ENCODE measurements at regions not wholly inside any gene's neighbourhood (a gene's known extent, or its start where the extent isn't known, plus 50 kb on each side); places are given as distances from the start of the nearest gene placed in this dataset.

DNA sequence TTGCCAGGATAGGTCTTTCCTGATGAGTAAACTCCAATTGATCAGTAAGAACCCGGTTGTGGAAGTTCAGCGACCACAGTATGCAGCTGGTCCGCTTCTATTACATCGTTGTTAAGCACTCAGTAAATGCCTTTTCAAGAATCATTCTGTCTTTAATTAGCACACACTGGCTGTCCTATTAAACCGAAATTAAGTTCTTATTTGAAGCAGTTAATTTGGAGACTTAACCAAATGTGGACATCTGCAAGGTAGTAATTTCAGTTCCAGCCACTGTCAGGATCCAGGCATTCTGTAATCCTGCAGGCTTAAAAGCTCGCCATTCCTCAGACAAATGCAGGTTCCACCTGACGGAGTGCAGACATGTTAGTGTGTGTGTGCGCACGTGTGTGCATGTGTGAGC lies 254.6 kb downstream of the IRX2 start:
- no peaks in the 10 kb centered on the region for H3K9me1 ChIP-seq (replicated peaks; ENCODE audit: control insufficient read depth, extremely low read depth, insufficient read depth, low read length)
- H3K27me3 ChIP-seq (ENCODE audit: control insufficient read depth in 2 of 2, insufficient read depth in 2 of 2, low read length in 2 of 2) = no peaks in the 10 kb centered on the region
- H3K4me2 ChIP-seq (ENCODE audit: insufficient read depth, low read length) = no peak overlapping the region
- H2AFZ ChIP-seq (ENCODE audit: low read depth, low read length) = no peak overlapping the region
- TF ChIP-seq GATA2 (IDR thresholded peaks at IDR 0.05; ENCODE audit: insufficient read depth, insufficient read length, low read depth, low read length) = no peak
- TF ChIP-seq, protein P1, sequence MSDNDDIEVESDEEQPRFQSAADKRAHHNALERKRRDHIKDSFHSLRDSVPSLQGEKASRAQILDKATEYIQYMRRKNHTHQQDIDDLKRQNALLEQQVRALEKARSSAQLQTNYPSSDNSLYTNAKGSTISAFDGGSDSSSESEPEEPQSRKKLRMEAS (IDR thresholded peaks at IDR 0.05; ENCODE audit: insufficient read depth, insufficient read length) = no peak
- TF ChIP-seq JUN (IDR thresholded peaks at IDR 0.05; ENCODE audit: borderline replicate concordance, insufficient read depth, insufficient read length, low read depth) = no peak
- no TSS peak for BruUV-seq (replicated peaks)
- H3K9ac ChIP-seq (replicated peaks; ENCODE audit: extremely low read depth, insufficient read depth, low read length) = no peak overlapping the region
- H3K9me3 ChIP-seq (replicated peaks; ENCODE audit: control insufficient read depth, insufficient read depth, low read length) = peaks cover 5% of the 10 kb centered on the region
- H4K20me1 ChIP-seq (replicated peaks; ENCODE audit: control insufficient read depth, extremely low read depth, insufficient read depth, low read length) = no peaks in the 10 kb centered on the region
- CTCF ChIA-PET = no interaction called here
- no peak overlapping the region for H3K27ac ChIP-seq (ENCODE audit: insufficient read depth, low read depth, low read length)
- FAIRE-seq = no peak
- dilution Hi-C loops (cut with MboI; ENCODE audit: extremely low pct_ligation_motif_present, low sequenced_read_pairs) = no loop called here
- POLR2A ChIA-PET = no interaction called here
- intact Hi-C loops (cut with micrococcal nuclease) = no loop called here
- no peak overlapping the region for H3K4me3 ChIP-seq (replicated peaks in 1 of 3; ENCODE audit: insufficient read depth in 1 of 3, low read depth in 1 of 3, low read length in 3 of 3)
- no peaks in the 10 kb centered on the region for H3K36me3 ChIP-seq (ENCODE audit: control insufficient read depth in 2 of 2, extremely low read depth in 1 of 2, insufficient read depth in 2 of 2, low read length in 2 of 2)
- H3K79me2 ChIP-seq (ENCODE audit: control insufficient read depth, insufficient read depth, low read length) = no peaks in the 10 kb centered on the region
- H3K4me1 ChIP-seq (ENCODE audit: control insufficient read depth, extremely low read depth, insufficient read depth, low read length) = no peaks in the 10 kb centered on the region
- no peak for DNase-seq (ENCODE audit: low read depth, low spot score)

GRCh38 chr5:2496126-2496525 lies 255.4 kb downstream of the IRX2 start:
- H3K36me3 ChIP-seq (ENCODE audit: control insufficient read depth in 2 of 2, extremely low read depth in 1 of 2, insufficient read depth in 2 of 2, low read length in 2 of 2) = no peaks in the 10 kb centered on the region
- H3K27ac ChIP-seq (ENCODE audit: insufficient read depth, low read depth, low read length) = no peak overlapping the region
- H2AFZ ChIP-seq (ENCODE audit: low read depth, low read length) = no peak overlapping the region
- intact Hi-C loops (cut with micrococcal nuclease) = no loop called here
- peaks cover 7% of the 10 kb centered on the region for H3K9me3 ChIP-seq (replicated peaks; ENCODE audit: control insufficient read depth, insufficient read depth, low read length)
- no peak for FAIRE-seq
- no peaks in the 10 kb centered on the region for H3K27me3 ChIP-seq (ENCODE audit: control insufficient read depth in 2 of 2, insufficient read depth in 2 of 2, low read length in 2 of 2)
- H3K9me1 ChIP-seq (replicated peaks; ENCODE audit: control insufficient read depth, extremely low read depth, insufficient read depth, low read length) = no peaks in the 10 kb centered on the region
- TF ChIP-seq, protein P1 (IDR thresholded peaks at IDR 0.05; ENCODE audit: insufficient read depth, insufficient read length) = no peak
- TF ChIP-seq, protein P2, sequence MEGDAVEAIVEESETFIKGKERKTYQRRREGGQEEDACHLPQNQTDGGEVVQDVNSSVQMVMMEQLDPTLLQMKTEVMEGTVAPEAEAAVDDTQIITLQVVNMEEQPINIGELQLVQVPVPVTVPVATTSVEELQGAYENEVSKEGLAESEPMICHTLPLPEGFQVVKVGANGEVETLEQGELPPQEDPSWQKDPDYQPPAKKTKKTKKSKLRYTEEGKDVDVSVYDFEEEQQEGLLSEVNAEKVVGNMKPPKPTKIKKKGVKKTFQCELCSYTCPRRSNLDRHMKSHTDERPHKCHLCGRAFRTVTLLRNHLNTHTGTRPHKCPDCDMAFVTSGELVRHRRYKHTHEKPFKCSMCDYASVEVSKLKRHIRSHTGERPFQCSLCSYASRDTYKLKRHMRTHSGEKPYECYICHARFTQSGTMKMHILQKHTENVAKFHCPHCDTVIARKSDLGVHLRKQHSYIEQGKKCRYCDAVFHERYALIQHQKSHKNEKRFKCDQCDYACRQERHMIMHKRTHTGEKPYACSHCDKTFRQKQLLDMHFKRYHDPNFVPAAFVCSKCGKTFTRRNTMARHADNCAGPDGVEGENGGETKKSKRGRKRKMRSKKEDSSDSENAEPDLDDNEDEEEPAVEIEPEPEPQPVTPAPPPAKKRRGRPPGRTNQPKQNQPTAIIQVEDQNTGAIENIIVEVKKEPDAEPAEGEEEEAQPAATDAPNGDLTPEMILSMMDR (IDR thresholded peaks at IDR 0.05; ENCODE audit: extremely low read depth in 1 of 2, insufficient read depth in 1 of 2, low read depth in 1 of 2, low read length in 2 of 2) = no peak
- no peak for TF ChIP-seq POLR2A (IDR thresholded peaks at IDR 0.05; ENCODE audit: low read depth, low read length)
- TF ChIP-seq POLR2AphosphoS5 (IDR thresholded peaks at IDR 0.05; ENCODE audit: insufficient read depth, low read depth, low read length) = no peak
- no peak for TF ChIP-seq EZH2 (IDR thresholded peaks at IDR 0.05; ENCODE audit: borderline replicate concordance, low read depth, low read length, severe bottlenecking)
- no peak for TF ChIP-seq JUN (IDR thresholded peaks at IDR 0.05; ENCODE audit: borderline replicate concordance, insufficient read depth, insufficient read length, low read depth)
- TF ChIP-seq GATA2 (IDR thresholded peaks at IDR 0.05; ENCODE audit: insufficient read depth, insufficient read length, low read depth, low read length) = no peak
- TF ChIP-seq FOS (IDR thresholded peaks at IDR 0.05; ENCODE audit: borderline replicate concordance, insufficient read depth, low read length) = no peak
- no peak for TF ChIP-seq MYC (IDR thresholded peaks at IDR 0.05; ENCODE audit: low read depth, low read length)
- H3K79me2 ChIP-seq (ENCODE audit: control insufficient read depth, insufficient read depth, low read length) = no peaks in the 10 kb centered on the region
- no peak for DNase-seq (ENCODE audit: low read depth, low spot score)
- H4K20me1 ChIP-seq (replicated peaks; ENCODE audit: control insufficient read depth, extremely low read depth, insufficient read depth, low read length) = no peaks in the 10 kb centered on the region
- no peak overlapping the region for H3K9ac ChIP-seq (replicated peaks; ENCODE audit: extremely low read depth, insufficient read depth, low read length)
- H3K4me2 ChIP-seq (ENCODE audit: insufficient read depth, low read length) = no peak overlapping the region
- no peaks in the 10 kb centered on the region for H3K4me1 ChIP-seq (ENCODE audit: control insufficient read depth, extremely low read depth, insufficient read depth, low read length)
- dilution Hi-C loops (cut with MboI; ENCODE audit: extremely low pct_ligation_motif_present, low sequenced_read_pairs) = no loop called here
- BruUV-seq (replicated peaks) = no TSS peak
- ChIA-PET CTCF (no interaction called here), POLR2A (no interaction called here)
- no peak overlapping the region for H3K4me3 ChIP-seq (replicated peaks in 1 of 3; ENCODE audit: insufficient read depth in 1 of 3, low read depth in 1 of 3, low read length in 3 of 3)

All from endothelial cell of umbilical vein (primary cell).